ENCODE measurements at regions not wholly inside any gene's neighbourhood (a gene's known extent, or its start where the extent isn't known, plus 50 kb on each side); places are given as distances from the start of the nearest gene placed in this dataset.

DNA sequence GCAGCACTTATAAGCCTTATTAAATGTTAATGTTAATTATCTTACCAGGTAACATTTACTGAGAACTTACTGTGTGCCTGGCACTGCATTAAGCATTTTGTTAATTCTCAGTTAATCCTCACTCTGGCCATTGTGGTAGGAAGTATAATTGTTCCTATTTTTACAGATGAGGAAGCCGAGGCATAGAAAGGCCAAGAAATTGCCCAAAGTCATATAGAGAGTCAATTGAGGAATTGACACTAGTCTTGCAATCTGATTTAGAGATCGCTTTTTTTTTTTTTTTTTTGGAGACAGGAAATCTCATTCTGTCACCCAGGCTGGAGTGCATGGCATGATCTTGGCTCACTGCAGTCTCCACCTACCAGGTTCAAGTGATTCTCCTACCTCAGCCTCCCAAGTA, 132.6 kb upstream of the PROK2 start:
- no peak for DNase-seq (ENCODE audit: low read depth)

DNA sequence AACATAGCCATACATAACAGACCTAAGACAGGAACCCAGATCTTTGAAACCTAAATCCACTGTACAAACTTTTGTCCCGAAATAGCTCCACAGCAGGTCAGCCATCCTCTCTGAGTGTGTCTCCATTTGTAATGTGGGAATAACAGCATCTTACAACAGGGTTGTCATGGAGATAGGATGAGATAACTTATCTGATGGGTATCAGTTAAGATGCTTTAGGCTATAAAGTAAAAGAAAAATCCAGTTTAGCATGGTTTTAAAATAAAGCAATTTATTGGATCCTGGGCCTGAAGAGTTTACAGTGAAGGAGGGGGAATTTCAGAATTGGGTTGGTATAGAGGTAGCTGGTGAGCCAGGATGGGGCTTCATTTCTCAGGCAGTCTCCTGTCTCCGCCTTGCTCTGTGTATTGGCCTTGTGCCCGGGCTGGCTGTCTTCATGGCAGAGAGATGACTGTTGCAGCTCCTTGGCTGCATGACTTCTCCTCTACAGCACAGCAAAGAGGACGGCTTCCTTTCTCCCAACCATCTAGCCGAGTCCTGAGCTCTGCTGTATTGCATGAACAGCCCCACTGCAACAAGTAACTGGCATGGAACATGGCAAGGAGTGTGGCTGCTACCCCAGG, 131.9 kb upstream of the PROK2 start:
- DNase-seq (ENCODE audit: low read depth): no peak

DNA sequence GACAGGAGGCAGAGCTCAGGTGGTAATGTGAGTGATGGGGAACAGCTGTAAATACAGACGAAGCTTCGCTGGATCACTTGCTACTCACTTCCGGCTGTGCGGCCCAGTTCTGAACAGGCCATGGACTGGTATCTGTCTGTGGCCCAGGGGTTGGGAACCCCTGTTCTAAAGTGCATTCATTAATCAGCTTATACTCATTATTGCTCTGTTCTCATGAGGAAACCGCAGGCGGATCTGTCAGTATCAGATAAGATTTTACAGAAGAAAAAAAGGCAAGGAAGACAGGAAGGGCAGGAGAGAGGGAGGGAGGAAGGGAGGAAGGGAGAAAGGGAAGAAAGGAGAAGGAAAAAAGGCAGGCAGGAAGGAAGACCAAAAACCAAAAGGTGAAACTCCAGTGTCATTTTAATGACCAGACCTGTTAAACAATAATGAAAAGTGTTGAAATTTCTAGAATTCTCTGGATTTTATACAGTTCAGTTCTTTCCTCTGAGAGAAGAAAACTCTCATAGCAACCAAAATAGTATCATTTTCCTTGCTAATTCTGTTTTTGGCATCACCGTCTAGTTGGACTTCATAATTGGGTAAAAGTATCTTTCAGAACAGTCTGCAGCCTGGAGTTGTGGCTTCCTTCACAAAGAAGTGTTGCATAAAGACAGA, 128.0 kb upstream of the PROK2 start:
- DNase-seq (ENCODE audit: low read depth): no peak

DNA sequence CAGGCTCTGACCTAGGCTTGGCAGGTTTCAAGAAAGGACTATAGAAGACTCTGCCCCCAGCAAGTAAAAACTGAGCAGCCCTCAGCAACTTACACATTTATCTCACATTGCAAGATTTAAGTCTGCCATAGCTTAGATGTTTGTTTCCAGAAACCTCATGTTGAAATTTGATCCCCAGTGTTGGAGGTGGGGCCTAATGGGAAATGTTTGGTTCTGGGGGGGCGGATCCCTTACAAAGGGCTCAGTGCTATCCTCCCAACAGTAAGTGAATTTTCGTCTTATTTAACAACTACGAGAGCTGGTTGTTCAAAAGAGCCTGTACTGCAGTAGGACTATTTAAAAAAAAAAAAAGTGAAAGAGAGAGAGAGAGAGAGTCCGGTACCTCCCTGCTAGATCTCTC, 125.2 kb upstream of the PROK2 start:
- DNase-seq (ENCODE audit: low read depth): no peak

DNA sequence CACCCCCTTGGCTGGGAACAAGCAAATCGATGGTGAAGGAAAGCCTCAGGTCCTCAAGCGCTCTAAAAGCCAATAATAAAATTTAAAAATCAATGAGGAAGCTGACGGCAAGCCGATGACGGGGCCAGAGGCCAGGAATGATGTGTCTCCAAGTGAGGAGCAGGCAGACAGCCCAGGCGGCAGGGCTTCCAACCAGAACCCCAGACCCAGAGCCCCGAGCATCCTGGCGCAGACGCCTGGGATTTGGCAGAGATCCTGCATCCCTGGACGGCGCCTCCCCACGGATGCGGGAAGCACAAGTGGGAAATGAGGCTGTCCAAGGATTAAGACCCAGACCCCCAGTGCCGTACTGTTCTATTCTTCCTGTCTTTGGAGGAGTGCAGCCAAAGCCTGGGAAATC, 123.0 kb upstream of the PROK2 start:
- DNase-seq (ENCODE audit: low read depth): no peak

DNA sequence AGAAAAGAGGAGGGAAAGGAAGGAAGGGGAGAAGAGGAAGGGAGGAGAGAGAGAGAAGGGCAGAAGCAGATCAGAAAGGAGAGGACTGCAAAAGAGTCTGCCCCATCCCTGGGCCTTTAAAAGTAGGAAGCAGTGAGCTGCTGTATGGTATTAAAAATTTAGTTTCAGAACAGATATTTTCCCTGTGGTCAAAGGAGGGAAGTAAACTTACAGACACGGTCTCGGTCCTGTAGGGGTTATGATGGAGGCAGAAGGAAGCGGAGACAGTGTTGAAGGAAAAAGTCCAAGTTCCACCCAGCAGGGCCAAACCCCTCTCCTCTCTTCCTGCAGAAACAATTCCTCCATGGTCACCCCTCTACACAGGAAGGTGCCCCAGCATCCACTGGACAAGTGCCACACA, 122.0 kb upstream of the PROK2 start:
- DNase-seq (ENCODE audit: low read depth): no peak

DNA sequence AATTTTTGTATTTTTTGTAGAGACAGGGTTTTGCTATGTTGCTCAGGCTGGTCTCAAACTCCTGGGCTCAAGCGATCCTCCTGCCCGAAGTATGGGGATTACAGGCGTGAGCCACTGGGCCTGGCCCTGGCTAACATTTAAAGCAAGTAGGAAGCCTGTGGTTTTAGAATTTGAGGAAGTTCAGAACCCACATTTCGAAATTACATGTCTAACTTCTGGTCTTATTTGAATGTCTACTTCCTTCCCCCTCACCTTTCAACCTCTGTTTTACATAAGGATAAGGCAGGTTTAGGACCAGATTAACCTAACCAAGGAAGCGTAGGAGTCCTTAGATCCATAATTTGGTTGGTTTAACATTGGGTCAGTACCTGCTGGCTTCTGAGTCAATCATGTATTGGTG, 120.5 kb upstream of the PROK2 start:
- no peak for DNase-seq (ENCODE audit: low read depth)

DNA sequence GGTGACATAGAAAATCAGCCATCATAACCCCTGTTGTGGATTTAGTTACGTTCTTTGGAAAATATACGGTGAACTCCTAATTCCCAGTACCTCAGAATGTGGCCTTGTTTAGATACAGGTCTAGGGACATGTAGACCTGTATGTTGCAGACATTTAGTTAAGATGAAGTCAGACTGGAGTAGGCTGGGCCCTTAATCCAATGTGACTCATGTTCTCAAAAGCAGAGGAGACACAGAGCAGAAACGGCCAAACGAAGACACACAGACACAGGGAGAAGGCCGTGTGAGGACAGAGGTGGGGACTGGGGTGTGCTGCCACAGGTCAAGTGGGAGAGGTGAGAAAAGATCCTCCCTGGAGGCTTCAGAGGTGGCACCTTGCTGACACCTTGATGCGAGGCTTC, 119.0 kb upstream of the PROK2 start:
- no peak for DNase-seq (ENCODE audit: low read depth)

DNA sequence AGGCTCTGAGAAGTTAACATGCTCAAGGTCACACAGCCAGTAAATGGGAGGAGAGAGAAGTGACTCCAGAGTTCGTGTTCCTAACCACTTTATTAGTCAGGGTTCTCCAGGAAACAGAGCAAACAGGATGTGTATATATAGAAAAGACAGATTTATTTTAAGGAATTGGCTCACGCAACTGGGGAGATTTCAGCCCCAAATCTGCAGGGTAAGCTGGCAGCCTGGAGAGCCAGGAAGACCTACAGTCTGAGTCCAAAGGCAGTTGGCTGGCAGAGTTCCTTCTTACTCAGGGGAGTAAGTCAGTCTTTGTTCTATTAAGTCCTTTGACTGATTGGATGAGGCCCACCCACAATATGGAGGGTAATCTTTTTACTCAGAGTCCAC, 118.2 kb upstream of the PROK2 start:
- no peak for DNase-seq (ENCODE audit: low read depth)

DNA sequence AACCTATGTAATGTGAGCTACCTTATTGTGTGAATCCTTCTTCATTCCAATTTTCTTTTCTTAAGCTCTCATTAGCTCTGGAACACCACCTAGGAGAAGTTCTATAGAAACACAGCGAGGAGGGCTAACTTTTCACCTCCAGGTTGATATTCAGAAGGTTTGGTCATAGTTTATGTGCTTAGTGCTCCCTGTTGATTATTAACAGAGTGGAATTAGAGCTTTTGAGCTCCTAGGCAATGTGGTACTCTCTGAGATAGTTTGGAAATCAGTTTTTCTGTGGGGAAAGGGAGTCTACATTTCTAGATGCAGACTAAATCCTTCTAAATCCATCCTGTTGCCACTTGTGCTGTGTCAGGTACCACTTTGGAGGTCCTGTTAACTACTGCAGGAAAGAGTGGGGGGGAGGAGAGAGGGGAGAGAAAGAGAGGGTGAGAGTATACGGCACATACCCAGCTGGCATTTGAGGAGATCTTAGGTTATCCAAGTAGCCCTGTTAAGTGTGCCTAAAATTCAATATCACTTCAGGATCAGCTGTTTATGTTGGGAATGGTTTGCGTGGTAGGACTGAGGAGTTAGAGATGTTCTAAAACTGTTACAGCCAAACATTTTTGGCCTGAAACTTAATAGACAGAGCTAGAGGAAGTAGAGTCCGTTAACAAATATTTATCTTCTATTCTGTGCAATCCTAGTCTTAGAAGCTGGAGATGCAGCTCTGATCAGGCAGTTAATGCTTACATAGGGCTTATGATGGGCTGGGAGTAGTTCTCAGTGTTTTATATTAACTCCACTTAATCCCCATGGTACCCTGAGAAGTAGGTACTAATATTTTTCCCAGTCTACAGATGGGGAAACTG, 117.5 kb upstream of the PROK2 start:
- no peak for DNase-seq (ENCODE audit: low read depth)

DNA sequence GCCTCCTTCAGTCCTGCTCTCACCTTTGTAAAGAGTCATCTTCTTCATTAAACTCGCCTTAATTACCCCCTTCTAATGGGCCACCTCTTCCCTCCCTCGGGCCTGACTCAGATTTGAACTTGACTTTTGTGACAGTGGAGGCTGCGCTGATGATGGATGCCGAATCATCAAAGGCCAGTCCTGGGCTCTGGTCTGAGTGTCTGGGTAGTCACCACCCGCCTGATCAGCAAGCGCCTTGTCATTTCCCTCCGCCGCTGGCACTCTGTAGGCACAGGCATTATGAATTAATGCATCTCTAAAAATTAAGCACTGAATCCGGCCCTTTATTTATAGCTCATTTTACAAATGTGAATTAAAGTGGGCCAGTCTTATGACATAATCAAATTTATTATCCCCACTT, 116.7 kb upstream of the PROK2 start:
- DNase-seq (ENCODE audit: low read depth): no peak

DNA sequence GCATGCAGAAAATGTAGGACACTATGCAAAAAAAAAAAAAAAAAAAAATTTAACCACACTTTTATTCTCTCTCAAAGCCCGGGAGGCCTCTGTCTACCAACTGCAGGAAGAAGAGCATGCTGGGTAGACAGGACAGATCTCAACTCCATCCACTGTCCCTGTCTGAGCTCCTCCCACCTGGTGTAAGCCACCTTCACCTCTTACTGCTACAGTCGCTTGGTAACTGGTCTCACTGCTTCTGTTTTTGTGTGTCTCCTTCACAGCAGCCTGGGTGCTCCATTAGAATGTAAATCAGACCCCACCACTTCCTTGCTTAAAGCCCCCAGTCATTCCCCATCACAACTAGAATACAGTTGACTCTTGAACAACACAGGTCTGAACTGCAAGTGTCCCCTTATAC, 115.1 kb upstream of the PROK2 start:
- DNase-seq (ENCODE audit: low read depth): no peak

DNA sequence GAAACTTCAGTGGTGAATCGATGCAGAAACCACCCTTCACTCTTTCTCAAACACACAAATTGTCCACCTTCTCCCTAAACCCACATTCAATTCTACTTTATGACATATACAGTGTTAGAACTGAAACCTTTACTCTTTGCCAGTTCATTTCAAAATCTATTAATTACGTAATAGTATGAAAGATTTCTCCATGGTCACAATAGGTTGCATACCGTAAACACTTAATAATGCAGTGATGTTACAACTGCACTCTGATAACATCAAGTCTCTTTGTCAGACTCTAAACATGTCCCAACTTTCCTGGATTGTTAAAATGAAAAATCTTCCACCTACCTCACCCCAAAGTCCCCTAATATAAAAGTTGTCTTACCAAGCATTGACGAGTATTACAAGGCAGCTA, 111.8 kb upstream of the PROK2 start:
- no peak for DNase-seq (ENCODE audit: low read depth)

DNA sequence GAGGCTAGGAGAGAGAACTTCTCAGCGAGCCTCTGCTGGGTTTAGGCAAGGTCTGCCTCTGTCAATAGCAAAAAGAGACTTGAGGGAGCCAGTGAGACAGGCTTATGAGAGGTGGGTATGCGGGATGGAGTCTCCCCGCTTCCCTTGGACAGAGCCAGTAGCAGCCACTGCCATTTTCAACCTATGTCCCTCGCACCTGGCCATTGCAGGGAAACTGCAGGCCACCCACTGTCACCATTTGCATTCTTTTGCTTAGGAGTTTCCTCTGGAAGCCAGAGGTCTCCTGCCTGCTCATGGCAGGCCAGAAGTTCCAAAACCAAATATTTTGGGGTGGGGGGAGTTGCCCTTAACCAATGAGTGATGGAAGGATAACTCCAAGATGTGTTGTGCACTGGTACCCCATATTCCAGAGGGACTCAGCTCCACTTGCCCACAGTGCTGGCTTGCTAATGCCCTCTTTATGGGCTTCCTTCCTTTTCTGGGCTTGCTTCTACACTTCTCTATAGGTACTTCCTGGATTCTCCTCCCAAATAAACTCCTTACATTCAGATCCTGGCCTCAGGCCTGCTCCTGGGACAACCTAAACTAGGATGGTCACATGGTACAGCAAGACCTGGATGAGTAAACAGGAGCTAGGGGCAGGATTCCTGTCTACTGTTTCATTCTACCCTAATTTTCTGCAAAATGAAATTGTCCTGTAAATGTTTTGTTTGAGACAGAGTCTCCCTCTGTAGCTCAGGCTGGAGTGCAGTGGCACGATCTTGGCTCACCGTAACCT, 108.9 kb upstream of the PROK2 start:
- DNase-seq (ENCODE audit: low read depth): no peak

DNA sequence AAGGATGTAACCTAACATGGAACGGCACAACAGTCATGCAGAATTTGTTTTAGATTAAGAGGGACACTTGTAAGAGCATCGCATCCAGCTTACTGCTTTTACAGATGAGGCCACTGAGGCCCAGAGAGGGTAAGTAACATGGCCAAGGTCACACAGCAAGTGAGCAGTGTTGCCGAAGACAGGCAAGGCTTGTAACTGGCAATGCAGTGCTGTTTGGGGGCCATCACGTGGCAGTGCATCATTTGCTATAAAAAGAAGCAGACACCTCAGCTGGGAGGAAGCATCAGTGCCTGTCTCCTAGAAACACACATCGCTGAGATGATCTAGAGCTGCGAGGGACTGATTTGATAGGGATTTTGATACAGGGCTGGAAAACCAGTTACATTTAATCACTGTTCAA, 108.2 kb upstream of the PROK2 start:
- no peak for DNase-seq (ENCODE audit: low read depth)

DNA sequence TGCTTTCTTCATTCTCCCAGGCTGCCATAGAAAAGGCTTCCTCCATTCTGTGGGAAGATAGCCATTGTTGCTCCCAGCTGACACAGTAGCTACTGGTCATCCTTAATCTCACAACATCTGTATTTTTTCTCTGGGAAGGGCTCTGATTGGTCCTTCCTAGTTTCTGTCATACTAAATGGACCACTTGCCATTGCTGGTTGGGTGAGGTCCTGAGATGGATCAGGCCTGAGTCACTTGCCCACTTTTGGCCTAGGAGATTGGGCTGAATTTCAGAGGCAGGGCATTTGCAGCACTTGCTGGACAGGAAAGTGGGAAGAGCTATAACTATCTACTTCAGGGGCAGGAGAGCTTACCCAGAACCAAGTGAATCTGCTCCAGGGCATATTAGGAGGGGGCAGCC, 106.5 kb upstream of the PROK2 start:
- DNase-seq (ENCODE audit: low read depth): no peak

DNA sequence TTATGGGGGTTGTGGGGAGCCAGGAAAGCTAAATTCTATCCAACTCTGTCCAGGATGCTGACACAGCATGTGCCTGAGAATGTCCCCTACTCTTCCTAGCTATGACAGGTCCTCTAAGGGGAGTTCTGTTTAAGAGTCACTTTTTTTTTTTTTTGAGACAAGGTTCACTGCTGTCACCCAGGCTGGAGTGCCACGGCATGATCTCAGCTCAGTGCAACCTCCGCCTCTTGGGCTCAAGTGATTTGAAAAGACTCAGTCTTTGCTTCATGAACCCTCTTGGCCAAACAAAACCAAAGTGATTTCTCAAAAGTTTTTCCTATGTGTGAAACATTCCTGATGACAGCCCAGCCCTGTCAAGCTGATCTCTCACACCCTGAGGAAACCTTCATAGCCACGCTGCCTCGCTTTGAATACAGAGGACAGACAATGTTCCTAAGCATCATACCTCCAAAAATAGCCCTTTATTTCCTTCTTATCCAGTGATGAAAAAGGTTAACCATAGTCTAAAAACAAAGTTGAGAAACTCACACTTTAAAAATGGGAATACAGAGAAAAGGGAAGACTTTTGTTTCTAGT, 105.5 kb upstream of the PROK2 start:
- DNase-seq (ENCODE audit: low read depth): no peak

DNA sequence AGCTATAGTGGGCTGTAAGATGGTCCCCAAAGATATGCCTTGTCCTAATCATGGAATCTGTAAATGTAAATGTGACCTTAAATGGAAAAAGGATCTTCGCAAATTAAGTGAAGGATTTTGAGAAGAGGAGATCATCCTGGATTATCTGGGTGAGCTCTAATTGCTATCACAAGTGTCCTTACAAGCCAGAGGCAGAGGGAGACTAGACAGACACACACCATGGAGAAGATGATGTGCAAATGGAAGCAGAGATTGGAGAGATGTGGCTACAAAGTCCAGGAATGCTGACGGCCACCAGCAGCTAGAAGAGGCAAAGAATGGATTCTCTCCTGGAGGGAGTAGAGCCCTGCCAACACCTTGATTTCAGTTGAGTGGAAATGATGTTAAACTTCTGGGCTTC, 102.3 kb upstream of the PROK2 start:
- no peak for DNase-seq (ENCODE audit: low read depth)

DNA sequence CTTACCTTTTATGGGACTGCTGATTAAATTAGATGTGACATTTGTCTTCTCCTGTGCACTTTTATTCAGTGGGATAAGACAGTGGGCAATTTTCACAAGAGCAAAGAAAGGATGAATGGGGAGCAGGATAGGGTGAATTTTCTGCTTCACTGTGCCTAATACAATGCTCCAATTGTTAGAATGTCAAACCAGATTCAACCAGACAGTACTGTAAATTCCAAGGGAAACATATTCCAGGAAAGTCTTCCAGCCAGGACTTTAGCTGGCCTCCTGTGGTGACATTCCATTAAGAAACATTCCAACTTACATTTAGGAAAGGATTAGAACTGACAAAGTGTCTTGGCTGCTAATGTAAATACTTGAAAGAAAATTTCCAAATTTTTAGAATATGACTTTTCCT, 100.1 kb upstream of the PROK2 start:
- no peak for DNase-seq (ENCODE audit: low read depth)

DNA sequence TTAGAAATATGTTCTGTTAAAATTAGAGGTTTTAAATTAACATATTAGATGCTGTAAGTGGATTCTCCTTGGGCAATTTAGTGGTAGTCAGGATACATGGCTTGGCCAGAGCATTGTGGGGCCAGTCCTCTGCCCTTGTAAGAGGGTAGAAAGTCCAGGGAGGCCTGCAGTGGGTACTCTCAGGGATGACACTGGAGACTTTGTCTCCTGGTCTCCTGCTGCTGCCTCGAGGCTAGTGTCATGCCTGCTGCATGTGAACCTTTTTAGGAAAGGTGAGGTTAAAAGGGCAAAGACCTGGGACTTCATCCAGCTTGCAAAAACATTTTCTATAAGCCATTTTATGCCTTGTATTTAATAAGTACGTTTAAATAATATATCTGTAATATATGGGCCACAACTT, 96.8 kb upstream of the PROK2 start:
- no peak for DNase-seq (ENCODE audit: low read depth)

DNA sequence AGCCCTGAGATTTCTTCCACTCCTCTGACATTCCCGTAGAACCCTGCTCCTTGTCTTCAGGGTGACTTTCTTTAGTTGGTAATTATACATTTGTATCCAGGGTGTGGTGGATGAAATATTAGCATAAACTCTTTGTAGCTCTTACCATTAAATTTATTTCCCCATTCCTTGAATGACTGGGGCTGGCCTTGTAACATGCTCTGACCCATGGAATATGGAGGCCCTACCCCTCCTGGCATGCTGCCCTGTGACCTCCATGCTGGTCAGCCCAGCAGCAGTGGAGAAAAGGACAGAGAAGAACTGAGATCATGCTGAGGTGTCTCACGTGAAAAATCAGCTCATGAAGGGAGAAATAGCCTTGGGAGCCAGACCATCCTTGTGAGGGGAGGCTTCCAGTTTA, 96.1 kb upstream of the PROK2 start:
- no peak for DNase-seq (ENCODE audit: low read depth)

DNA sequence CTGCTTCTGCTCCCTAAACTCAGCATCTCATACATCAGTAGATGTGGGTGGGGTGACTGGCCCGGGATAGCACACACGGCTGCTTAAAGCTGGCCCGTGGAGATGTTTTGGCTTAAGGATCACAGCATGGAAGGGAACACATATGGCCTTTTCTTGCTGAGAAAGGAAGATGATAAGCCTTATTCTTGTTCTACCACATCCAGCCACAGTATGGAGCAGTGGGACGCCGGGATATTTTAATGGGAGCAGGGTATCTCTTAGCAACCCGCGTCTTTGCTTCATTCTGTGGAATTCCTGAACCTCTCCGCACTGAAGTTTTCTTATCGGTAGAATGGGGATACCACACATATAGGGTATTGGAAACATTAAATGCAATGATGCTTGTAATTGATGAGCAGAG, 94.1 kb upstream of the PROK2 start:
- DNase-seq (ENCODE audit: low read depth): no peak

Data from activated T-helper 9 cell treated with anti-CD3 and anti-CD28 coated beads, Interleukin-2, amount 50 U/mL, for 16 hours (primary cell).